Stimulated activated CD4-positive, alpha-beta T cell treated with anti-CD3 and anti-CD28 coated beads, Interleukin-2, amount 100 ng/mL, for 24 hours (primary cell): ENCODE measurements at regions not wholly inside any gene's neighbourhood (a gene's known extent, or its start where the extent isn't known, plus 50 kb on each side); places are given as distances from the start of the nearest gene placed in this dataset.
"Not testable (repeated sequence)": the region's sequence is repeated elsewhere in the genome, so short reads cannot be mapped to it uniquely, and the experiment has no call there.

Source experiments
- DNase-seq, 2 donors: peaks; one replicate each; pipeline ENCODE4 v3.0.0-alpha.2; 2020

DNA sequence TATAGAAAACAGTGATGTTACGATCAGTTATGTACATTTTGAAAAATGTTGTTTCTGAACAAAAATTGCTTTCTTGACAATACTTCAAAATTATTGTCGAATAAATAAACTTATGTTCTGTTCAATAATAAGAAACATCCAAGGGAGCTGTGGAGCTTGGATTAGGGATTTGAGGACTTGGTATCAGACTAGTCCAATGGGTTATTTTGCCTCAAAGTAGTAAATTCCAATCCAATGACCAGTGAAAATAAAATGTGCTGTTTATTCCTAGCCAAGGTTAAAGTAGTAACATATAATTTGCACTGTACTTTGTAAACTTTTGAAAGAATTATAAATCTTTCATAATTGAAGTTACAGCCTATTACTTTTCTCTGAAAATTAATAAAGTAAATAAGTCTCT is 79.1 kb upstream of the IVNS1ABP start:
- DNase-seq: no peak

GRCh38 chr1:185393815-185394214 is 76.8 kb upstream of the IVNS1ABP start:
- DNase-seq: no peak

GRCh38 chr1:185393205-185393604 is 76.2 kb upstream of the IVNS1ABP start:
- no peak for DNase-seq

DNA sequence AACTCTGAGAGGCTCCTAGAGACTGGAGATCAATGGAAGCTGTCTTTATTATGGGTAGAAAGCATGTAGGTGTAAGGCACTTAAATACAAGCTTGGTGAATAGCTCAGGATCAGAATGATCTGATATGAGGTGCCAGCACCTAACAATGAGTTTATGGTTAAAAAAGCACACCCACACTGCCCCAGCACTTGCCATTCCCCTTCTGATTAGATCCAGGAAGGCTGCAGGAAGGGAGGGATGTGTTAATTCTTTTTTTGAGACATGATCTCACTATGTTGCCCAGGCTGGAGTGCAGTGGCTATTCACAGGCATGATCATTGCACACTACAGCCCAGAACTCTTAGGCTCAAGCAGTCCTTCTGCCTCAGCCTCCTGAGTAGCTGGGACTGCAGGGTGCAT is 71.8 kb upstream of the IVNS1ABP start:
- DNase-seq: no peak

DNA sequence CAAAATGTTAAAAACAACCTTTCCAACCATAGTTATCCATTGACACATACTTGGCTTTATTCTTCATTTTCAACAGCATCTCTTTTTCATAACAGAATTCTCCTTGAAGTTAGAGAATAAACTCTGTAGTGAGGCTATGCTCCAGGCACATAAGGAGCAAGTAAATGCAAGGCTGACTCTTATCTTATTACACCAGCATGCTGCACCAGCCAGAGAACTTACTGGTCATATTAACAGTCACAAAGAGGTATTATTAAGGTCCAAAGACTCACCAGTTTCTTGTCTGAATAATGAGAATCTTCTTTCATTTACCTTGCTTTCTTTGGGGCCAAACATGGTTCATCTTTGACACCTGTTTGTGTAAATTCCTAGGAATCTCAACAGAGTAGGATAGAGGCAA is 71.3 kb upstream of the IVNS1ABP start:
- DNase-seq: no peak

- DNase-seq: no peak
Observed at GRCh38 chr1:185385991-185386390, 68.9 kb upstream of the IVNS1ABP start.

DNA sequence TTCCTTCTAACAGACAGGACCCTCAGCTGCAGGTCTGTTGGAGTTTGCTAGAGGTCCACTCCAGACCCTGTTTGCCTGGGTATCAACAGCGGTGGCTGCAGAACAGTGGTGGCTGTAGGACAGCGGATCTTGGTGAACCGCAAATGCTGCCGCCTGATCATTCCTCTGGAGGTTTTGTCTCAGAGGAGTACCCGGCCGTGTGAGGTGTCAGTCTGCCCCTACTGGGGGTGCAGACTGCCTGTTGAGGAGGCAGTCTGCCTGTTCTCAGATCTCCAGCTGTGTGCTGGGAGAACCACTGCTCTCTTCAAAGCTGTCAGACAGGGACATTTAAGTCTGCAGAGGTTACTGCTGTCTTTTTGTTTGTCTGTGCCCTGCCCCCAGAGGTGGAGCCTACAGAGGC is 66.8 kb upstream of the IVNS1ABP start:
- not testable (repeated sequence) for DNase-seq

DNA sequence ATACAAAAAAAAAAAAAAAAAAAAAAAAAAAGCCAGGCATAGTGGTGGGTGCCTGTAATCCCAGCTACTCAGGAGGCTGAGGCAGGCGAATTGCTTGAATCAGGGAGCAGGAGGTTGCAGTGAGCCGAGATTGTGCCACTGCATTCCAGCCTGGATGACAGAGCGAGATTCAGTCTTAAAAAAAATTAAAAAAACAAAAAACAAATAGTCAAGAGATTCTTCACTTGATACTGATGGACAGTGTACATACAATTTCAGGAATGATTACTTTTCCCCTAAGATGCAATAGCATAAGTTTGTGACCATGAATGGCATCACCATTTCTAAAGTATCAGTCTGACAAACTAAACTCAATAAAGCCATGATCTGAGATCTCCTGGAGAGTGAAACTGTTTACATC is 60.8 kb upstream of the IVNS1ABP start:
- DNase-seq: no peak

GRCh38 chr1:185376840-185377635 is 60.0 kb upstream of the IVNS1ABP start:
- DNase-seq: no peak

DNA sequence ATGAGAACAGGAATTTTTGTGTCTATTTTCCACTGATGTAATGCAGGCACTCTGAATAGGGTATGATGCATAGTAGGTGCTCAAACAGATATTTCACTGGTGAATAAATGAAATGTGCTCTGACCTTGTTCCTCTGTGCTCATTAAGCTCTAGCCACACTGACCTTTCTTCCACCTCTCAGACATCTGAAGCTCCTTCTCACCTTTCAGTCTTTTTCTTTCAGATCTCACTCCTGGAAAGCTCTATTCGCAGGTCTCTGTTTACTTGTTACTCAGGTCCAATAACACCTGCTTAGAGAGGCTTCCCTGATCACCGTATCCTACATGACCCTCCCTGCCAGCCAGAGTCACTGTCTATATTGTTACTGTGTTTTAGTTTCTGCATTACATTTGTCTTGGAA is 59.2 kb upstream of the IVNS1ABP start:
- no peak for DNase-seq

DNA sequence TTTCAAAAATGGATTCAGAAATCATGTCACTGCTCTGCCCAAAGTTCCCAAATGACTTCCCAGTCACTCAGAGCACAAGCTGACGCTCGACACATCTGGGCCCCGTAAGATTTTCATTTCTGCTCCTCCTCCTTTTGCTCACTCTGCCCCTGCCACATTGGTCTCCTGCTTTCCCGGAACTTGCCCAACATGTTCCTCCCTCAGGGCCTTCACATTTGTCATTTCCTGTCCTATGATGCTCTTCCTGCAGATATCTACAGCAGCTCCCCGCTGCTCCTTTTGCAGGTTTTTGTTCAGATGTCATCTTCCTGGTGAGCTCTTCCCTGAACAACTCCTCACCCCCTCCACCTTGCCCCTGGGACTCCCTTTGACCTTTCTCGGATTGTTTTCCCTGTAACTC is 58.5 kb upstream of the IVNS1ABP start:
- no peak for DNase-seq

DNA sequence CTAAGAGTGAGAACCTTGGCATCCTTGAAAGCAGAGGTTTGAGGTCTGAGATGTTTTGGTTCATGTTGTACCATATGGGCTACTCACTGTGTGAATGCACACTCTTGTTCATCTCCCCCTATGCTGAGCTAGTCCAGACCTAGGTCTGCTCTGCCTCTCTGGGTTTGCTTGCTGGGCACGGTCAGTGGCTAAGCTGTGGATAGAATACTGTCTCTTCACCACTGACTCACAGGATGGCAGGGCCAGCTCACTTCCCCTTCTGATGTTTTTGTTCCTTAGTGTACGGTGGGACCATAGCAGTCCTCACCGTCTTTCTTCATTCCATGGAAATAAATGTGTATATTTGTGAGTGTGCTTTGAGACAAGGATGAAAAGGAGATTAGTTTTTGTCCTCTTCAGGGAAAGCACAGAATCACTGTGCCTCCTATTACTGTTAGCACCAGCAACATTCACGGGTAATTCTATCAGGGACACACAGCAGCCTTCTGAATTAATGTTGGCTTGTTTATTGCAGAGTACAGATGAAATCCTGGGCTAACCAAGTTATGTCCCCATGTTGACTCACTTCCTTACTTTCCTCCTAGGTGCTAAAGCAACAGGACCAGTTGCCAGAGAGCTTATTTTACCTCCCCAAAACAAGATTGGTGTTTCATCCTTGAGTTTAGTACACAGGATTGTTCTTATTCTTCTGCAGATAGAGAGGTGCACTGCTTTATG is 56.9 kb upstream of the IVNS1ABP start:
- no peak for DNase-seq

DNA sequence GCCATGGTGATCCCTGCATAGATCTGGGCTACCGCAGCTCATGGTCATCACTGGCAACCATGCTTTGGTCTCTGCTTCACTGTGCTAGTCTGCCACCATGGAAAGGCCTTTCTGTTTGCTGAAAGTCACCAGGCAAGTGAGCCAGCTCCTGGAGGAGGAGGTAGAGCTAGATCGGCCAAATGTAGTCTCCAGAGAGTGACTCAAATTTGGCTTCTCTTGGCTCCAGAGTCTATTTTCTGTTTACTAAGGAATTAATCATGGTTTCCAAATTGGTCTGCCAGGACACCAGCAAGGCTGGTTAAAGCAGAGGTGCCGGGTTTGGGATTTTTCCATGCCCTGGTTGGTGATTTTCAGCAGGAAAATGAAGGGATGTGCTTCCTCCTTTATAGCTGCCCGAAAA is 52.7 kb upstream of the IVNS1ABP start:
- DNase-seq: no peak

DNA sequence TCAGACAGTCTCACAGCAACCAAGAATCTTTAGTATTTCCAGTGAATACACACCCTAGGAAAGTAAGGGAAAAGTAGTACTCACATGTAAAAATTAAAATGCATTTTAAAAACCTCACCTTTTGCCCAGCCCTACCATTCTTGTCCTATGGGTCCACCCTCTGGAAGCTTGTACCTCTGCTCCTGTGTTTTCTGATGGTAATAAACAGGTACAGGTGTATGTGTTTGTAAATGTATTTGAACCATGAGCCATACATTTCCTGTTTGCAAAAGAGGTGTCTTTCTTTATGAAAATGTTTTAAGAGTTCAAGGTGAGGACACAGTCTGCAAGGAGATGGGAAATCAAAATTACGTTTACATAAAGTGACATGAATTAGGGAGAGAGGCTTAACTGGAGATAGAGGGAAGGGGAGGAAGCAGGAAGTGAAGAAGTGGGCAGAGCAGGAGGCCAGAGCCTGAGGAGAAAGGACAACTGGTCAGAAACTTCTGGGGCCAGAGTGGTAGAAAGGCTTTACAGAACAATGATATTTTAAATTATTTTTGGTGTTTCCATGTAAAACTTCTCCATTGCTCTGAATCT is 52.0 kb upstream of the IVNS1ABP start:
- no peak for DNase-seq

GRCh38 chr1:185368313-185368855 is 51.3 kb upstream of the IVNS1ABP start:
- no peak for DNase-seq

DNA sequence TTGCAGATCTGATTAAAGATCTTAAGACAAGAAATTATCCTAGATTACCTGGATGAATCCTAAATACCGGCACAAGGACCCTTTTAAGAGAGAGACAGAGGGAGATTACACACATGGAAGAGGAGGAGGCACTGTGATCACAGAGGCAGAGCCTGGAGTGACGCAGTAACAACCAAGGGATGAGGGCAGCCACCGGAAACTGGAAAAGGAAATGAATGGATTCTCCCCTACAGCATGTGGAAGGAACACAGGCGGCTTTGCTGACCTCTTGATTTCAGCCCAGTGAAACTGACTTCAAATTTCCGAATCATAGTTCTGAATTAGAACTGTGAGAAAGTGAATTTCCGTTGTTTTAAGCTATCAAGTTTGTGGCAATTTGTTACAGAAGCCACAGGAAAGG is 50.2 kb upstream of the IVNS1ABP start:
- no peak for DNase-seq
